Retinal pigment epithelial cell (primary cell): ENCODE measurements at regions not wholly inside any gene's neighbourhood (a gene's known extent, or its start where the extent isn't known, plus 50 kb on each side); places are given as distances from the start of the nearest gene placed in this dataset.

ENCODE experiments used
- DNase-seq: peaks from one replicate; pipeline ENCODE4 v3.0.0-alpha.2; 2010; ENCODE audit warnings: low read depth
- H3K4me3 ChIP-seq: 2 replicates; pipeline ENCODE4 v1.5.1; 2011; ENCODE audit warnings: mild to moderate bottlenecking, low read length, control low read depth, moderate library complexity
- CTCF ChIP-seq: conservative IDR thresholded peaks from 2 replicates; pipeline ENCODE4 v1.5.1; 2011; ENCODE audit warnings: low read depth, low read length, control low read depth, inconsistent platforms

GRCh38 chr1:9453779-9454418, 85.4 kb upstream of the SLC25A33 start:
- TF ChIP-seq CTCF, result no peak
- H3K4me3 ChIP-seq, result no peak overlapping the region
- DNase-seq, result no peak

DNA sequence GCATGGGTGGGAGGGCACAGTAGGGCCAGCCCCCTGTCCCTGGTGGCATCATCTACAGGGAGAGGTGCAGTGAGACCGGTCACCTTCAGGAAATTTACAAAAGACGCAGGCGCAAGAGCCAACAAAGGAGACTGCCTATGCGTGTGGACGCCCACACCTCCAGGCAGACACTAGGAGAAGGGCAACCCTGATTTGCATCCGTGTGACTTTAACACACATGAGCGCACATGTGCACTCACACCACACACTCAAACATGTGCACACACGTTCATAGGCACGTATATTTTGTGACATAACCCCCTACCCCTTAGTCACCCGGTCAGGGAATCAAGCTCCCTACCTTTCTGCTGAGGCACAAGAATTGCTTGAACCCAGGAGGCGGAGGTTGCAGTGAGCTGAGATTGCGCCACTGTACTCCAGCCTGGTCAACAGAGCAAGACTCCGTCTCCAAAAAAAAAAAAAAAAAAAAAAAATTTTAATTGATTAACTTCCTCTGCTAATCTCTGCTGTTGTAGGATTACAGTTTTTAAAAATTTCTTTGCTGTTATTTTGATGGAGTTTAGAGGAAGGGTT, 84.7 kb upstream of the SLC25A33 start:
- DNase-seq, result no peak
- no peak for TF ChIP-seq CTCF
- no peak overlapping the region for H3K4me3 ChIP-seq

DNA sequence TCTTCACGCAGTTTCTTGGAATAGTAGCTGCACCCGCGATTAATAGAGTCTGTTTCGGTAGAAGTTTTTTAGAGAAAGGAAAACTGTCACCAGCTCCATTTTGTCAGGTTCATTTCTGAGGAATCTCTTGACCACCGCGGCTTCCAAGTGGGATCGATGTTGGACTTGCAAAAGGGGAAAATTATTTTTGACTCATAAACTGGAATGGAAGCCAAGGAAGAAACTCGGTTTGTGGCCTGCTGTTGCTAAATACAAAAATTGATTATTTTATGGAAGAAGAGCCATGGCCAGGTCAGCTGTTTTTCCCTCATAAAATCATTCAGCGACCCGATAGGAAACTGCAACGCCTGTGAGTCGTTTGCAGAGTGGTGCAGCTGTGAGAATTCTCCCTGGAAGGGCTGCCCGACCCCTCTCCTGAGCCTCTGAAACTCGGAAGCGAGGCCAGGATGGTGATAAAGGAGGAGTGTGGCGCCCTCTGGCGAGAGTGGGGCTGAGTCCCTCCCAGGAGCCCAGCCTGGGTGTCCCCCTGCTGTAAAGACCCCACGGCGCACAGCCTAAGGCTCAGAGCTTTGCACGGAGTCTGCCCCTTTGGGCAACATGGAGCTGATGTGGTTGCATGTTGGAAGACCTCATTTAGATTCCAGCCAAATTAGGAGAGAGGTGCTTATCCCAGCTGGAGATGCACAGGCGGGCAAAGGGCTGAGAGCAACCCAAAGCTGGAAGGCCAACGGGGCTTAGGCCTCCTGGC, 83.6 kb upstream of the SLC25A33 start:
- no peak for DNase-seq
- no peak overlapping the region for H3K4me3 ChIP-seq
- TF ChIP-seq CTCF, result peak; percentile 85

- H3K4me3 ChIP-seq, result no peak overlapping the region
- no peak for TF ChIP-seq CTCF
- DNase-seq, result no peak
Observed at GRCh38 chr1:9456833-9457232, 82.4 kb upstream of the SLC25A33 start.

- no peak for TF ChIP-seq CTCF
- no peak overlapping the region for H3K4me3 ChIP-seq
- DNase-seq, result no peak
Observed at GRCh38 chr1:9459816-9460407, 79.4 kb upstream of the SLC25A33 start.

DNA sequence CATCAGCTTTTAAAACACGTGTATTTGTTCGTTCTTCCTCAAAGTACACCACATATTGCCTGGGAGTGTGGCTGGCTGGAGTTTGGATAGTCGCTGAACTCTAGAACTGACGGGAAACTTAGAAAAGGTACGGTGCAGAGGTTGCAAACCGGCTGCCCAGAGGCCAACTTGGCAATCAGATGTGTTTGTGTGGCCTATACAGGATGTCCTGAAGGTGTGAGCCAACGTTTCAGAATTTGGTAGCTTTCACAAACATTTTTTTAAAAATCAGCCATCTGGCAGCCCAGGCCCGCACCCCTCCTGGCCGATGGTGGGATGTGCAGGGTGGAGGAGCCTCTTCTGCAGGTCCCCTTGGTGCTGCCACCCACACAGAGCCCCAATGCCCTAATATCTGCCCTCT, 73.6 kb upstream of the SLC25A33 start:
- H3K4me3 ChIP-seq, result no peak overlapping the region
- DNase-seq, result no peak
- TF ChIP-seq CTCF, result no peak
